SKM-1 treated with dmso at 0.1 percent for 144 hours (cell line): ENCODE measurements at regions not wholly inside any gene's neighbourhood (a gene's known extent, or its start where the extent isn't known, plus 50 kb on each side); places are given as distances from the start of the nearest gene placed in this dataset.

Experiments used
- DNase-seq: peaks from one replicate; lab custom pipeline; 2025; ENCODE audit not compliant: unreplicated experiment; lab: John Stamatoyannopoulos, UW

GRCh38 chr5:61596265-61596664 is 264.2 kb downstream of the ZSWIM6 start:
- DNase-seq, result no peak

GRCh38 chr5:61597684-61598083 is 265.6 kb downstream of the ZSWIM6 start:
- DNase-seq, result no peak

GRCh38 chr5:61598126-61598525 is 266.1 kb downstream of the ZSWIM6 start:
- DNase-seq, result no peak

GRCh38 chr5:61599370-61600122 is 267.5 kb downstream of the ZSWIM6 start:
- DNase-seq, result no peak

GRCh38 chr5:61600123-61600444 is 268.0 kb downstream of the ZSWIM6 start:
- no peak for DNase-seq

GRCh38 chr5:61600945-61601511 is 269.0 kb downstream of the ZSWIM6 start:
- DNase-seq, result no peak

- no peak for DNase-seq
These were observed 271.3 kb downstream of the ZSWIM6 start for GRCh38 chr5:61603211-61603908.

GRCh38 chr5:61604076-61605025 is 272.3 kb downstream of the ZSWIM6 start:
- DNase-seq, result no peak

- no peak for DNase-seq
These were observed 278.0 kb downstream of the ZSWIM6 start for GRCh38 chr5:61609840-61610677.

GRCh38 chr5:61610678-61611024 is 278.6 kb downstream of the ZSWIM6 start:
- no peak for DNase-seq

GRCh38 chr5:61612431-61612830 is 280.4 kb downstream of the ZSWIM6 start:
- DNase-seq, result no peak

GRCh38 chr5:61613679-61614078 is 281.6 kb downstream of the ZSWIM6 start:
- DNase-seq, result no peak

- no peak for DNase-seq
These were observed 282.5 kb downstream of the ZSWIM6 start for GRCh38 chr5:61614606-61615005.

GRCh38 chr5:61617039-61617438 is 285.0 kb downstream of the ZSWIM6 start:
- no peak for DNase-seq

GRCh38 chr5:61617995-61618525 is 286.0 kb downstream of the ZSWIM6 start:
- no peak for DNase-seq

- no peak for DNase-seq
These were observed 286.5 kb downstream of the ZSWIM6 start for GRCh38 chr5:61618577-61618976.

- no peak for DNase-seq
These were observed 287.2 kb downstream of the ZSWIM6 start for GRCh38 chr5:61619289-61619688.

GRCh38 chr5:61619777-61620518 is 287.9 kb downstream of the ZSWIM6 start:
- no peak for DNase-seq

- no peak for DNase-seq
These were observed 288.7 kb downstream of the ZSWIM6 start for GRCh38 chr5:61620699-61621182.
